ENCODE measurements at regions not wholly inside any gene's neighbourhood (a gene's known extent, or its start where the extent isn't known, plus 50 kb on each side); places are given as distances from the start of the nearest gene placed in this dataset.
A peak's percentile ranks its signal among the peaks of the same experiment; 100 is the strongest.

GRCh38 chr2:191486584-191487320 lies 191.2 kb upstream of the NABP1 start:
- peaks cover 28% of the 10 kb centered on the region for H3K9me3 Mint-ChIP-seq (ENCODE audit: low read depth)
- TF ChIP-seq, protein P1, sequence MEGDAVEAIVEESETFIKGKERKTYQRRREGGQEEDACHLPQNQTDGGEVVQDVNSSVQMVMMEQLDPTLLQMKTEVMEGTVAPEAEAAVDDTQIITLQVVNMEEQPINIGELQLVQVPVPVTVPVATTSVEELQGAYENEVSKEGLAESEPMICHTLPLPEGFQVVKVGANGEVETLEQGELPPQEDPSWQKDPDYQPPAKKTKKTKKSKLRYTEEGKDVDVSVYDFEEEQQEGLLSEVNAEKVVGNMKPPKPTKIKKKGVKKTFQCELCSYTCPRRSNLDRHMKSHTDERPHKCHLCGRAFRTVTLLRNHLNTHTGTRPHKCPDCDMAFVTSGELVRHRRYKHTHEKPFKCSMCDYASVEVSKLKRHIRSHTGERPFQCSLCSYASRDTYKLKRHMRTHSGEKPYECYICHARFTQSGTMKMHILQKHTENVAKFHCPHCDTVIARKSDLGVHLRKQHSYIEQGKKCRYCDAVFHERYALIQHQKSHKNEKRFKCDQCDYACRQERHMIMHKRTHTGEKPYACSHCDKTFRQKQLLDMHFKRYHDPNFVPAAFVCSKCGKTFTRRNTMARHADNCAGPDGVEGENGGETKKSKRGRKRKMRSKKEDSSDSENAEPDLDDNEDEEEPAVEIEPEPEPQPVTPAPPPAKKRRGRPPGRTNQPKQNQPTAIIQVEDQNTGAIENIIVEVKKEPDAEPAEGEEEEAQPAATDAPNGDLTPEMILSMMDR (IDR thresholded peaks at IDR 0.05; ENCODE audit: unreplicated experiment), result no peak
- no peak for DNase-seq (ENCODE audit: low spot score, unreplicated experiment)
- peaks cover 8% of the 10 kb centered on the region for H3K4me1 Mint-ChIP-seq (ENCODE audit: low read depth)
- H3K4me3 Mint-ChIP-seq (ENCODE audit: low read depth), result no peak overlapping the region
- H3K27me3 Mint-ChIP-seq, result peaks cover 4% of the 10 kb centered on the region
- H3K27ac Mint-ChIP-seq, result no peak overlapping the region
- peaks cover 7% of the 10 kb centered on the region for H3K36me3 Mint-ChIP-seq (ENCODE audit: insufficient read depth)

- Mint-ChIP-seq H3K27me3 (peaks cover 4% of the 10 kb centered on the region), H3K4me1 (ENCODE audit: low read depth) (peaks cover 8% of the 10 kb centered on the region), H3K4me3 (ENCODE audit: low read depth) (no peak overlapping the region), H3K36me3 (ENCODE audit: insufficient read depth) (peaks cover 2% of the 10 kb centered on the region), H3K9me3 (ENCODE audit: low read depth) (peaks cover 16% of the 10 kb centered on the region), H3K27ac (peak overlapping the region; percentile 15)
- TF ChIP-seq, protein P1 (IDR thresholded peaks at IDR 0.05; ENCODE audit: unreplicated experiment), result no peak
- no peak for DNase-seq (ENCODE audit: low spot score, unreplicated experiment)
These were observed 189.8 kb upstream of the NABP1 start for GRCh38 chr2:191488135-191488534.

DNA sequence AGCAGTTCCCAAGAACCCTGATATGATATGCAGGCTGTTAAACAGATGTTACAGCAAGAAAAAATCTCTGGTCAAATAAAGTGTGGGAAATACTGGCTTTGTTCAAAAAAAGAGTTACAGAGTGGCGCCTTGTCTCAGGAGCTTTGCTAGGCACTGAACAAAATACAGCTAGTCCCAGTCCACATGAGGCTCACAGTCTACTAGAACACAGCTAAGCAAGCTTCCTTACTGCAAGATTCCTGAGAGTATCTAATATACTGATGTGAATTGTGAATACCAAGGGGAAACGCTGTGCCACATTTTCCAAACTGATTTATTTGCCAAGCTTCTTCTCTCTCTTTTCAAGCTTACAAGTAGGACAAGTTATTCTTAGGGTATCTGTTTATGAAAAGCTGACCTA lies 188.8 kb upstream of the NABP1 start:
- no peak overlapping the region for H3K4me3 Mint-ChIP-seq (ENCODE audit: low read depth)
- H3K36me3 Mint-ChIP-seq (ENCODE audit: insufficient read depth), result no peaks in the 10 kb centered on the region
- TF ChIP-seq, protein P1 (IDR thresholded peaks at IDR 0.05; ENCODE audit: unreplicated experiment), result no peak
- H3K27ac Mint-ChIP-seq, result no peak overlapping the region
- peaks cover 8% of the 10 kb centered on the region for H3K4me1 Mint-ChIP-seq (ENCODE audit: low read depth)
- peaks cover 4% of the 10 kb centered on the region for H3K27me3 Mint-ChIP-seq
- peaks cover 8% of the 10 kb centered on the region for H3K9me3 Mint-ChIP-seq (ENCODE audit: low read depth)
- DNase-seq (ENCODE audit: low spot score, unreplicated experiment), result no peak

GRCh38 chr2:191496838-191497237 lies 181.1 kb upstream of the NABP1 start:
- no peak overlapping the region for H3K4me3 Mint-ChIP-seq (ENCODE audit: low read depth)
- H3K36me3 Mint-ChIP-seq (ENCODE audit: insufficient read depth), result no peaks in the 10 kb centered on the region

DNA sequence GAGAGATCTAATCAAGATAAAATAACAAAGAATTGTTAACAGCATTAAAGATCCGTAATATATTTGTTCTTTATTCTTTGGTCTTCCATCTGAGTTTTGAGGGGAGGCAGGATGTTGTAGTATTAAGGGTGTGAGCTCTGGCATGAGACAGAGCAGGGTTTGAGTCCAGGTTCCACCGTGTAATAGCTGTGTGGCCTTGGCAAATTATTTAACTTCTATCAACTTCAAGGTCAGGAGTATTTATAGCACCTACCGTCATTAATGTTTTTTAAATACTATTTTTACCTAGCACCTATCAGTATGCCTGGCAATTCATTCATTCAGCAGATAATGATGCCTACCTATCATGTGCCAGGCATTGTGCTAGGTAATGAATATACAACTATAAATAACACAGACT lies 180.1 kb upstream of the NABP1 start:
- peaks cover 16% of the 10 kb centered on the region for H3K4me1 Mint-ChIP-seq (ENCODE audit: low read depth)
- TF ChIP-seq, protein P1 (IDR thresholded peaks at IDR 0.05; ENCODE audit: unreplicated experiment), result no peak
- DNase-seq (ENCODE audit: low spot score, unreplicated experiment), result no peak
- H3K27ac Mint-ChIP-seq, result no peak overlapping the region
- H3K36me3 Mint-ChIP-seq (ENCODE audit: insufficient read depth), result no peaks in the 10 kb centered on the region
- peaks cover 3% of the 10 kb centered on the region for H3K9me3 Mint-ChIP-seq (ENCODE audit: low read depth)
- no peak overlapping the region for H3K4me3 Mint-ChIP-seq (ENCODE audit: low read depth)
- H3K27me3 Mint-ChIP-seq, result no peaks in the 10 kb centered on the region

More at GRCh38 chr2:191496838-191497237, 181.1 kb upstream of the NABP1 start:
- H3K27me3 Mint-ChIP-seq, result no peaks in the 10 kb centered on the region
- H3K27ac Mint-ChIP-seq, result no peak overlapping the region
- TF ChIP-seq, protein P1 (IDR thresholded peaks at IDR 0.05; ENCODE audit: unreplicated experiment), result no peak
- peaks cover 16% of the 10 kb centered on the region for H3K4me1 Mint-ChIP-seq (ENCODE audit: low read depth)
- DNase-seq (ENCODE audit: low spot score, unreplicated experiment), result no peak
- peaks cover 3% of the 10 kb centered on the region for H3K9me3 Mint-ChIP-seq (ENCODE audit: low read depth)

Measured in progenitor cell of endocrine pancreas (in vitro differentiated cells).